ENCODE measurements at regions not wholly inside any gene's neighbourhood (a gene's known extent, or its start where the extent isn't known, plus 50 kb on each side); places are given as distances from the start of the nearest gene placed in this dataset.

DNA sequence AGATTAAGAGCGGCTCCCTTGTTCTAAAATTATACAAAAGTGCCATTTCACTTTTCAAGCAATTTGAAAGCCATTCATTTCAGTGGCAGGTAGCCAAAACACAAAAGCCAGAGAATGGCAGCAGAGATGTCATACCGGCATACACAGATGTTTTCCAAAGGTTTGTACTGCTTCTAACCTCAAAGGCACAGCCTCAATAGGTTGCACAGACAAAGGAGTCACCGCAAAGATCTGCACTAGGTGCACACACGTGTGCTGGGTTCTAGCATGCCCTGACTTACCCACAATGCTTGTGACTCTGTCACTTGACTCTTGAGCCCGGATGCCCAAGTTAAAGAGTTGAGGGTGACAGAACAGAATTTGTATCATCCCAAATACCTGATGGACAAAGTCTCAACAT is 448.9 kb upstream of the ADGRL2 start:
- no peaks in the 10 kb centered on the region for H3K4me1 ChIP-seq
- DNase-seq: no peak
- TF ChIP-seq, protein P1, sequence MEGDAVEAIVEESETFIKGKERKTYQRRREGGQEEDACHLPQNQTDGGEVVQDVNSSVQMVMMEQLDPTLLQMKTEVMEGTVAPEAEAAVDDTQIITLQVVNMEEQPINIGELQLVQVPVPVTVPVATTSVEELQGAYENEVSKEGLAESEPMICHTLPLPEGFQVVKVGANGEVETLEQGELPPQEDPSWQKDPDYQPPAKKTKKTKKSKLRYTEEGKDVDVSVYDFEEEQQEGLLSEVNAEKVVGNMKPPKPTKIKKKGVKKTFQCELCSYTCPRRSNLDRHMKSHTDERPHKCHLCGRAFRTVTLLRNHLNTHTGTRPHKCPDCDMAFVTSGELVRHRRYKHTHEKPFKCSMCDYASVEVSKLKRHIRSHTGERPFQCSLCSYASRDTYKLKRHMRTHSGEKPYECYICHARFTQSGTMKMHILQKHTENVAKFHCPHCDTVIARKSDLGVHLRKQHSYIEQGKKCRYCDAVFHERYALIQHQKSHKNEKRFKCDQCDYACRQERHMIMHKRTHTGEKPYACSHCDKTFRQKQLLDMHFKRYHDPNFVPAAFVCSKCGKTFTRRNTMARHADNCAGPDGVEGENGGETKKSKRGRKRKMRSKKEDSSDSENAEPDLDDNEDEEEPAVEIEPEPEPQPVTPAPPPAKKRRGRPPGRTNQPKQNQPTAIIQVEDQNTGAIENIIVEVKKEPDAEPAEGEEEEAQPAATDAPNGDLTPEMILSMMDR (IDR thresholded peaks at IDR 0.05): no peak
- TF ChIP-seq POLR2AphosphoS5 (IDR thresholded peaks at IDR 0.05): no peak
- no peak for TF ChIP-seq EP300 (IDR thresholded peaks at IDR 0.05)
- TF ChIP-seq POLR2A (IDR thresholded peaks at IDR 0.05): no peak
- H3K27ac ChIP-seq: no peak overlapping the region
- H3K36me3 ChIP-seq: no peaks in the 10 kb centered on the region
- H3K27me3 ChIP-seq: no peaks in the 10 kb centered on the region
- 69 to 89% methylated on average over 5 of the region's 5 CpGs for WGBS, 2 donors
- intact Hi-C loops (cut with DNase I): no loop called here
- no peak overlapping the region for H3K4me3 ChIP-seq
- no peaks in the 10 kb centered on the region for H3K9me3 ChIP-seq

DNA sequence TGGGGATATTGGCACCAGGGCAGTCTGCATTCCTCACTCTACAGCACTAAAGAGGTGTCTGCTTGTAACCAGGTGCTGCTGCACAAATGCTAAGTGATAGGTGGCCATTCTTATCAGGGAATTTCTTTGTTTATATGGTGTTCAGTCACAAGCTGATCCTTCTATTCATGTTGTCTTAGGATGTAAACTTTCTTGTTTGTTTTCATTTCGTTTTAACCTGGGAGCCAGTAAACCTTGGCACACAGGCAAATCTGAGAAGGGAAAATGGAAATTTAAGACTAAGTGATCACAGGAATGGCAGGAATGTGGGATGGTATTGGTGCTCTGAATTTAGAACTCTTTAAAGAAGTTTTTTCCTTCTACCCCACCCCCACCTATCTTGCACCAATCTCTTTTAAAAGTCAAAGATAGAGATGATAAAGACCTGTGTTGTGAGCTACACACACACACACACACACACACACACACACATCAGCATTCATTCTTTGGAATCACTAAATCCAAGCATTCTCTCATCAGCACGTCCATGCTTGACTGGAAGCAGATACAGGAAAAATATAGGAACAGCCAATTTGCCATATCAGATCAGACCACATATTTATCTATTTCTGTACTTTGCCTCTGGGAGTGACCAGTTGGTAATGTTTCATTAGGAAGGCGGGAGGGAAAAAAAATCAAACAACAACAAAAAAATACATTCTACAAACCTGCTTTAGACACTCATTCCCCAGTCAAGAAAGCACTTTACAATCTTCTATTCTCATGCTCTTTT is 451.4 kb upstream of the ADGRL2 start:
- H3K36me3 ChIP-seq: no peaks in the 10 kb centered on the region
- H3K9me3 ChIP-seq: no peaks in the 10 kb centered on the region
- H3K27me3 ChIP-seq: no peaks in the 10 kb centered on the region
- intact Hi-C loops (cut with DNase I): no loop called here
- no peak for TF ChIP-seq POLR2A (IDR thresholded peaks at IDR 0.05)
- TF ChIP-seq, protein P1 (IDR thresholded peaks at IDR 0.05): no peak
- TF ChIP-seq EP300 (IDR thresholded peaks at IDR 0.05): no peak
- TF ChIP-seq POLR2AphosphoS5 (IDR thresholded peaks at IDR 0.05): no peak
- H3K27ac ChIP-seq: no peak overlapping the region
- WGBS, 2 donors: 33 to 60% methylated on average over 3 of the region's 3 CpGs
- DNase-seq: no peak
- no peak overlapping the region for H3K4me3 ChIP-seq
- H3K4me1 ChIP-seq: no peaks in the 10 kb centered on the region

DNA sequence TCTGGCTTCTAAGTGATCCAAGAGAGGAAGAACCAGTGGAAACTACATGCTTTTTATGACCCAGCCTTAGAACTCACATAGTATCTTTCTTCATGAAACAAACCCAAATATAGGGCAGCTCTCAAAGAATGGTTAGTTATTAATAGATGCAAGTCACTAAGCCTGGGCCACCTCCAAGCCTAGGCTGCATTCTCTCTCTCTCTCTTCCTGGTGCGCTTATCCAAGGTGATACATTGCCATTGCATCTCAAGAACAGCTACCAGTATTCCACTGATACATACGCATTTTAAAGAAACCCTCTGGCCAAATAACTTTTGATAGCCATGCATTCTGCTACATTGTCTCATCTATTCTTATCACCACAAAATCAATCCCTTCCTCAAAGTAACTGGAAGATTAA is 455.6 kb upstream of the ADGRL2 start:
- no peaks in the 10 kb centered on the region for H3K36me3 ChIP-seq
- WGBS, 2 donors: 92 to 95% methylated on average over 2 of the region's 2 CpGs

DNA sequence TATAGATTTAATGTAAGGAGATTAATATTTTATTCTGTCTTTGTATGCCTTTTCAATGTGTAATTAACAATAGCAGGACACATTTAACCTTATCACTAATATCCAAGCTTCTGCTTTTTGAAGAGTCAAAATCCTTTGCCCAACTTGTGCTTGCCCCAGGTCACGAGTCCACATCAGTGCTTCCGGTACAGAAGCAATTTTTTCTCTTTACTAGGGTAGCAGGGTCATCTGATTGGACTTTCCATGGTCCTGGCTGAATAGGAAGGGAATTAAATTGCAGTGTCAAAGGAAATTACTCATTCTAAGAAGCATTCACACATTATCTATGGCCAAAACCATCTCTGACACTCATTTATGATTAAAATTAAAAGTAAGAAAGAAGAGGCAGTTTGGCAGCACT is 460.5 kb upstream of the ADGRL2 start:
- no peak overlapping the region for H3K27ac ChIP-seq
- no peaks in the 10 kb centered on the region for H3K36me3 ChIP-seq
- intact Hi-C loops (cut with DNase I): no loop called here
- DNase-seq: no peak
- 59 to 77% methylated on average over 2 of the region's 2 CpGs for WGBS, 2 donors
- TF ChIP-seq EP300 (IDR thresholded peaks at IDR 0.05) (no peak), POLR2A (IDR thresholded peaks at IDR 0.05) (no peak), POLR2AphosphoS5 (IDR thresholded peaks at IDR 0.05) (no peak)
- TF ChIP-seq, protein P1 (IDR thresholded peaks at IDR 0.05): no peak
- H3K27me3 ChIP-seq: no peaks in the 10 kb centered on the region
- H3K9me3 ChIP-seq: no peaks in the 10 kb centered on the region
- no peak overlapping the region for H3K4me3 ChIP-seq
- H3K4me1 ChIP-seq: no peaks in the 10 kb centered on the region

More for the DNA sequence above, 455.6 kb upstream of the ADGRL2 start:
- H3K9me3 ChIP-seq: no peaks in the 10 kb centered on the region
- no peak overlapping the region for H3K27ac ChIP-seq
- no peak for DNase-seq
- H3K27me3 ChIP-seq: no peaks in the 10 kb centered on the region
- TF ChIP-seq POLR2A (IDR thresholded peaks at IDR 0.05): no peak
- no peaks in the 10 kb centered on the region for H3K4me1 ChIP-seq
- no peak overlapping the region for H3K4me3 ChIP-seq
- intact Hi-C loops (cut with DNase I): no loop called here

DNA sequence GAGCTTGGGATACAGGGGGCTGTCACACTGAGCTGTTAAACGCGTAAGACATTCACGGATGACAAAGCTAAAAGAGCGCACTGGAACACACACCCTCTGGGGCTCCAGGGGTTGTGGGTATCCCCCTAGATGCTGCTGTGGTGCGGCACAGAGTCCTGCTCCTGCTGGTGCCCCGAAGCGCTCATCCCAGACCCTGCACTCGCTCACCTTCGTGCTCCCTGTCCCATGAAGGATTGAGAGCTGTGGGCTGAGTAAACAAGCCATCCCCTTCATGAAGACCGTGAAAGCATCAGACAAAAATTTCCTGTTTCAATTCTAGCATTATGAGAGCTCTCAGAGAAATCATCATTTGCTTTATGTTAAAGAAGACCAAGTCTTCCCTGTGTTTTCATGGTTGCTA is 463.5 kb upstream of the ADGRL2 start:
- Histone ChIP-seq H3K27ac (no peak overlapping the region), H3K27me3 (no peaks in the 10 kb centered on the region), H3K4me1 (no peaks in the 10 kb centered on the region), H3K4me3 (no peak overlapping the region), H3K9me3 (no peaks in the 10 kb centered on the region), H3K36me3 (no peaks in the 10 kb centered on the region)
- no peak for DNase-seq
- intact Hi-C loops (cut with DNase I): no loop called here
- TF ChIP-seq EP300 (IDR thresholded peaks at IDR 0.05) (no peak), POLR2AphosphoS5 (IDR thresholded peaks at IDR 0.05) (no peak)
- 94 to 97% methylated on average over 10 of the region's 10 CpGs for WGBS, 2 donors

DNA sequence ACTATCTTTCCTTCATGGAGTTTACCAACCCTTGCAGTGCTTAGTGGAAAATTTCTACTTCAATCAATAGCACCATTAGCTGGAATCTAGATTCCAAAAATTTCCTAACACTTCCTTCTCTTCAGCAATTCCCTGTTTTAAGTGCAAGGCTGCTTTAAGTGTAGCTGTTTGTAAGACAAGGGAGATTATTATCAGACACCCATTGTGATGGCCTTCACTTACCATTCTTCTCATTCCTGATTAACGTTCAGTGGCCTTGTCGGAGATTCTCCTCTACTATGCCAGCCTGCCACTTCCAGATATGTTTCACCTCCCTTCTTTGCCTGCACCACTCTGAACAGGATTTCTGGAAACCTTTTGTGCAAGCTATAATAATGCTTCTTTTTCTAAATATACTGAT is 464.9 kb upstream of the ADGRL2 start:
- TF ChIP-seq POLR2AphosphoS5 (IDR thresholded peaks at IDR 0.05): no peak
- TF ChIP-seq, protein P1 (IDR thresholded peaks at IDR 0.05): no peak
- no peak for TF ChIP-seq EP300 (IDR thresholded peaks at IDR 0.05)
- TF ChIP-seq POLR2A (IDR thresholded peaks at IDR 0.05): no peak
- Histone ChIP-seq H3K27ac (no peak overlapping the region), H3K27me3 (no peaks in the 10 kb centered on the region), H3K4me1 (no peaks in the 10 kb centered on the region), H3K9me3 (no peaks in the 10 kb centered on the region), H3K36me3 (no peaks in the 10 kb centered on the region), H3K4me3 (no peak overlapping the region)
- WGBS, 2 donors: 91 to 96% methylated on average over 2 of the region's 2 CpGs
- no peak for DNase-seq
- intact Hi-C loops (cut with DNase I): no loop called here

Data from sigmoid colon (tissue), 6 donors.